ENCODE measurements at regions not wholly inside any gene's neighbourhood (a gene's known extent, or its start where the extent isn't known, plus 50 kb on each side); places are given as distances from the start of the nearest gene placed in this dataset.
"Not testable (repeated sequence)": the region's sequence is repeated elsewhere in the genome, so short reads cannot be mapped to it uniquely, and the experiment has no call there.

DNA sequence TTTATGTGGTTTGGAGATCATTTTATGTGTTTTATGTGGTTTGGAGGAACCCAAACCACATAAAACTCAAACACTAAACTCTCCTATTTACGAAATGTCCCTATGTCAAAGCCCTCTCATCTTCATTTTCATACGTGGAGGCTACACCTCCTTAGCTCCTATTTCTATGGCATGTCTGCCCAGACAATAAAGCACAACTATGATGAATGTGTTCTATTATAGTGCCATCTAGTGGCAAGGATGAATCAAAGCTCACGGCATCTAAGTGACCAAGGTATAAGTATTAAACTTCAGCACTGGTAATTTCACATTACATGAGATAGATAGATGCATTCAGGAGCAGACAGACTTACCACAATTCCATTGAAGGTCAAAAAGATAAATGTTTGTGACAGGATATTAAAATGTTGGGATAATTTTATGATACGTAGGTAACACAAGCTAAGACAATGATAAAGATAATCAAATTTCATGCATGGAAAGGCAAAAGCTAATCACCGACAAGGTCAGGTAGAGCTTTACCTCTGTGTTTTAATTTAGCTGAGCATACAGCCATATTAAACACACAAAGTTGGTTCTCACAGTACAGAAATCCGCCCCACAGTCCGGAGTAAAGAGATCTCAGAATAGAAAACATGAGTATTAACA, 130.6 kb upstream of the FHIT start:
- peak; percentile 76 for DNase-seq (ENCODE audit: low spot score)

DNA sequence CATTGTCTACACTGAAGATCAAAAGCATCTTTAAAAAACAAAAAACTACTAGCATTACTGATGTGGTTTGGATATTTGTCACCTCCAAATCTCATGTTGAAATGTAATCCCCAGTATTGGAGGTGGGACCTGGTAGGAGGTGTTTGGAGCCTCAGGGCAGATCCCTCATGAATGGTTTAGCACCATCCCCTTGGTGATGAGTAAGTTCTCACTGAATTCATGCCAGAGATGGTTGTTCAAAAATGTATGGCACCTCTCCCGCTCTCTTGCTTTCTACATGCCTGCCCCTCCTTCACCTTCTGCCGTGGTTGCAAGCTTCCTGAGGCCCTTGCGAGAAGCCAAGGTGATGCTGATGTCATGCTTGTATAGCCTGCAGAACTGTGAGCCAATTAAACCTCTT, 136.6 kb upstream of the FHIT start:
- no peak for DNase-seq (ENCODE audit: low spot score)

DNA sequence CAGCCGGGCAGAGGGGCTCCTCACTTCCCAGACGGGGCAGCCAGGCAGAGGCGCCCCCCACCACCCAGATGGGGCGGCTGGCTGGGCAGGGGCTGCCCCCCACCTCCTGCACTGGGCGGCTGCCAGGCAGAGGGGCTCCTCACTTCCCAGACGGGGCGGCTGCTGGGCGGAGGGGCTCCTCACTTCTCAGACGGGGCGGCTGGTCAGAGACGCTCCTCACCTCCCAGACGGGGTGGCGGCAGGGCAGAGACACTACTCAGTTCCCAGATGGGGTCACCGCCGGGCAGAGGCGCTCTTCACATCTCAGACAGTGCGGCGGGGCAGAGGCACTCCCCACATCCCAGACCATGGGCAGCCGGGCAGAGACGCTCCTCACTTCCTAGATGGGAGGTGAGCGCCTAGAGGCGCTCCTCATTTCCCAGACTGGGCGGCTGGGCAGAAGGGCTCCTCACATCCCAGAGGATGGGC, 142.3 kb upstream of the FHIT start:
- not testable (repeated sequence) for DNase-seq (ENCODE audit: low spot score)

DNA sequence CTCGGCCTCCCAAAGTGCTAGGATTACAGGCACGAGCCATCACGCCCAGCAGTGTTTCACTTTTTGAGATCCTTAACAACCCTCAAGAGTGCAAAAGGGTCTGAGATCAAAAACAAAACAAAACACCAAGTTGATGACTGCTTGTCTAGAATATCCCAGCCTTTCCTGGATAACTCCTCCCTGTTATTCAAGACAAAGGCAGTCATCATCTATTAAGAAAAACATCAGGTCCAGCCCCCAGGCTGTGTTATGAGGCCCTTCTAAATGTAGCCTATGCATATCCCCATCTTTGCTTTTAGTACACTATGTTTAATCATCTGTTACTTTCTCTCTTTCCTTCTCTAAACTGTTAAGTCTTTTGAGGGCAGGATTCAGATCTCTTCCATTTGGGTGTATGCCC, 150.1 kb upstream of the FHIT start:
- DNase-seq (ENCODE audit: low spot score), result no peak

DNA sequence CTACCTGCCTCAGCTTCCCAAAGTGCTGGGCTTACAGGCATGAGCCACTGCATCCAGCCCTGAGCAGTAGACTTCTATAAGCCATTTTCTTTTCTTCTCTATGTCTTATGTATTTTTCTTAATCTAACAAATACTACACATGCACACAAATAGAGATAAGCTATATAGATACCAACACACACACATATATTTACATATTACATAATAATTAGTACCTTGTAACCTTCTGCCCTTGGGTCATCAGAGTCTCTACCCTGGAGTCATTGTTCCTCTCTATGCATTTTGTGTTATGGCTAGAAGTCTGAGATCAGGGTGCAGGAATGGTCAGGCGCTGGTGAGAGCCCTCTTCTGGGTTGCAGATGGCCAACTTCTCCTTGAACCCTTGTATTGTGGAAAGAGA, 154.0 kb upstream of the PTPRG start:
- DNase-seq (ENCODE audit: low spot score), result no peak

DNA sequence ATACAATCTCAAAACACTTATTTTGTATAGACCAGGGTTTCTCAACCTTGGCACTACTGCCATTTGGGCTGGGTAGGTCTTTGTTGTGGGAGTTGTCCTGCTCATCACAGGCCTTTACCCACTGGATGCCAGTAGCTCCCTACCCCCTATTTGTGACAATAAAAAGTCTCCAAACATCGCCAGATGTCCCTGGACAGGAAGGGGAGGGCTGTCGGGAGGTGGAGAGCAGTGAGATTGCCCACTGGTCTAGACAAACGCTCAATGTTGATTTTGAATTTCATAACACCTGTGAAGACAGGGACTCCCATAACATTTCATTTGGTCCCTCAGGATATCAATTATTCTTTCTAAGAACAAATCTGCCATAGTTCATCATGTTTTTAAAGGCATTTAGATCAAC, 151.7 kb upstream of the PTPRG start:
- no peak for DNase-seq (ENCODE audit: low spot score)

DNA sequence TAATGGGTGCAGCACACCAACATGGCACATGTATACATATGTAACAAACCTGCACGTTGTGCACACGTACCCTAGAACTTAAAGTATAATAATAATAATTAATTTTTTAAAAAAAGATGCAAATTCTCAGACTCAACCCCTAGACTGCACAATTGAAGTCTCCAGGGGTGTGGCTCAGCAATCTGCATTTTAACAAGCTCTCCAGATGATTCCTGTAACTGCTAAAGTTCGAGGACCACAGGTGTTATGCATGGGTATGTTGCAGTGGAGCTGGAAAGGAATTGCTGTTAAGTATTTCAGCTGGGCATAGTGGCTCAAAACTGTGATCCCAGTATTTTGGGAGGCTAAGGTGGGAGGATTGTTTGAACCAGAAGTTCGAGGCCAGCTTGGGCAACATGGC, 151.0 kb upstream of the PTPRG start:
- DNase-seq (ENCODE audit: low spot score), result not testable (repeated sequence)

DNA sequence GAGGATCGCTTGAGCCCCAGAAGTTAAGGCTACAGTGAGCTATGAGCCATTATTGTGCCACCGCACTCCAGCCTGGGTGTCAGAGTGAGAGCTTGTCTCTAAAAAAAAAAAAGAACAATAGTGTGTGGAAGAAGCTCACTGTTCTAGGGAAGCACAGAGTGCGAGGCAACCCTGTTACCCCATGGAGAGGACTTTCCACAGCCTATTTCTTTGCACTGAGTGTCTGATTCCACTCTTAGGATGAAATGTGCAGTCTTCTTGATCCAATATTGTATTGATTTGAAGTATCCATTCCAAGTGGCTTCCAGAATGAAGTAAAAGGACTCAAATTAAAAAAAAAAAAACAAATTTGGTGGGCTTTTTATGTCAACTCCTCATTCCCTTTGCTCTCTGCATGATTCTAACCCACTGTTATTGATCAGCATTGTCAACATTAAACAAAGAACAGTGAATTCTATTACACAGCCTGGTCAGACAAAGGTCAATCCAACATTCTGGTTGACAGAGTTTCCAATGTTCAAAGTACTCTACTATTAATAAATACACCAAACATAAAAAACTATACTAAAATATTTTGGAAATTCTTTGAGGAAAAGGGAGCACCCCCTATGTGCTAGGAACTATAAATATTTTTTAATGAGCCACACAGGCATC, 150.2 kb upstream of the PTPRG start:
- DNase-seq (ENCODE audit: low spot score), result no peak

DNA sequence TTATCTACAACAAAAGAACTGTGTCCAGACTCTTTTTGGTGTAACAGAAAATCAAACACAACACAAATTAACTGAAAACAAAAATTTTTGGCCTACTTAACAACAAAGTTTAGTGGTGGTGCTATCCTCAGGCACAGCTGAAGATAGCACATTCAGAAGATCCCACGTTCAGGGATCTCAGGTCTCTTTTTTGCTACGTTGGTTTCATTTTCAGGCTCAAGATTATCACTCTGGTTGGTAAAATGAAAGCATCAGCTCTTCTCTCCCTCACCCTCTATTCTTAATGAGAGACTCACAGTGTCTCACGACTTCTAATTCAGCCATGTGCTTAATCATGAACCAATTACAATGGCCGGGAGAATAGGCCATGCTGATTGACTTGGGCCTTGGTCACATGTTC, 146.9 kb upstream of the PTPRG start:
- no peak for DNase-seq (ENCODE audit: low spot score)

DNA sequence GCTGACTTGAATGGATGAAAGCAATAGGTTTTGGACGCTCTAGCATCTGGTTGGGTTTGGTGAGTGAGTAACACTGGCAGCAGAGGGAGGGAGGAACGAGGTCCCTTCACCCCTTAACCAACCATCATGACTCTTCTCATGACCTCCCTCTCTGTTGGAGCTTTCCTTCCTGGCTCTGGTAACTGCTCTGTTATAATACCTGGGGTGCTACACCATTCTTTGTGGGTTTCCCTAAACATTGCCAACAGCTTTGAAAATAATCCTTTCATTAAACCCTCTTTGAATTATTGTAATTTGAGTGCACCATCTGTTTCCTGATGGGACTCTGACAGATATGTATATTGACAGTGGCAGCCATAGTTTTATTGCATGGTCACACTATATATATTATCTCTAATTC, 146.2 kb upstream of the PTPRG start:
- no peak for DNase-seq (ENCODE audit: low spot score)

DNA sequence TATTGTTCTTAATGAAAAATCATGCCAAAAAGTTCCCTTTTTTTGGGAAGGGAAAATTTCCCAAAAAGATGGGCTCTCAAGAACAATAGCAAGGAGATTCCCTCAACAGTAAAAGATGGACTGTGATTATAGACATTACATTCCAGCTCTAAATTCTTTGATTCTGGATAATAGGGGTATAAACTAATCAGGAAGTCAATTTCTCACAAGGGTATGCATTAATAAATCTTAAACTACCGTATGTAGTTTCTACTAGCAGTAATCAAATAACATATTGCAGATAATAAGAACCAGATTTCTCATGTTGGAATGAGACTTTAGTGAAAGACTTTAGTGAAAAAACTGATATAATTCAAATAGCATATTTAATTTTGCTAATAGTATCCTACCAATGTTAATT, 144.8 kb upstream of the PTPRG start:
- DNase-seq (ENCODE audit: low spot score), result no peak

DNA sequence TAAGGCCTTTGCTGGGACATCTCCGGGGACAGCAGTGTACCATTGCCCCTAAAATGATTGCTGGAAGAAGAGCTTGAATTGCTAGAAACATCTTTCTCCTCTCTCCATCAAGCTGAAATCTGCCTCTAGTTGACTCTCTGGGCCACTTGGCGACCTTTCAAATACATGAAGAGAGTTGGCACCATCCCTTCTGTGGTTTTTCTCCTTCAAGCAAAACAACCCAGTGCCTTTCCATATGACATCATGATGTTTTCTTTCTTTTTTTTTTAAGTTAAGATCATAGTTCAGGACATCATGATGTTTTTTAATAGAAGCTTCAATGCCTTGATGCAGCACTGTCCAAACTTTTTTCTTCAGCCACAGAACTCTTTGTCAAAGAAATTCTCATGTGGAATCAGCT, 144.0 kb upstream of the PTPRG start:
- no peak for DNase-seq (ENCODE audit: low spot score)

DNA sequence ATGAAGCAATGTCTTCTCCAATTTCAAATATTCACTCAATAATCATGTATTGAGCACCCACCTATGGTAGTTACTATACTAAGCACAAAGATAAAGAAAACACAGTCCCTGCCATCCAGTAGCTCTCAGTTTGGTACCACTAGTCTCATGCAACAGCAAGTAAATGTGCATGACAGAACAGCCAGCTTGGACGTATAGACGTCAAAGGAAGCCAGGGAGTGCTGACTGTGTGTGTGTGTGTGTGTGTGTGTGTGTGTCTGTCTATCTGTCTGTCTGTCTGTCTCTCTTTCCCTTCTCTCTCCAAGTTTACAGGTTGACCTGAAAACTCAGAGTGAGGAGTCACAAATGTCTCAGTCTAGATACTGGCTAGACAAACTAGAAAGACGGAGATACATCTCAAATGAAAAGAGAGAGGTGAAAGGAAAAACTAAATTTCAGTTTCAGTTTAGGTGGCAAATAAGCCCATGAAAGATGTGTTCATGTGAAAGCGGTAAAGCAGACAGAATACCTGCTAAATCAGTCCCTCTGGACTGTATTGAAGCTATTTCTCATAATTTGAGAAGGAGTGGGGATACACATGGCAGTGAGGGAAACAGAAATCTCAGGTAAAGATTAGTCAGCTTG, 141.1 kb upstream of the PTPRG start:
- DNase-seq (ENCODE audit: low spot score), result no peak

DNA sequence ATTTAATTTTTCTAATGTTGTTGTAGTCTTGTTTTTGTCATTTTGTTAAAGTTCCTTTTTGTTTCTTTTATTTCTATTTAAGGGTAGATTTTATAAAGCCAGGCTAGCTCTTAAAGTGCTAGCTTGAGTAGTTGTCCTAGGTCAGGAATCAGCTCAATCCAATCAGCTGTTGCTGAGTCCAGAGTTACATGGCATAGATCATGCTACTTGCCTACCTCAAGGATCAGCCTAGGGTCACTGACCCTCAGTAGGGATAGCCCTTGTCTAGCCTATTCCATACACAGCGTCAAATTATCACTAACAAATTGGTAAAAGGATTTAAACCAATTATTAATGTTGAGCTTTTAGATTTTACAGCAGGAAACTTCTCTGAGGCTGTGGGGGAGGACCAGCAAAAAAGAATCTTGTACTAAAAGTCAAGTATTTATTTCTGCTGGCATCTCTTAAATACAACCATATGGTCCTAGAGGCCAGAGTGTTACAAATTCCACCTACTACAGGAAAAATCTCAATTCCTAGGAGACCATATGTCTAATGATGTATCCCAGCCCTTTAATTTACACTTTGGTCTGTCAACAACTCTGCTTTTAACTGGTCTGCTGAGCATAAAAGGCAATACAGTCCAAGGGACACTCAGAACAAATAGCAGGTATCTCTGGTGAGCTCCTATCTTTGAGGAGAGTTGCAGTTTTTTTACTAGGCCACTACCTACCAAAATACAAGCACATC, 138.3 kb upstream of the PTPRG start:
- no peak for DNase-seq (ENCODE audit: low spot score)

DNA sequence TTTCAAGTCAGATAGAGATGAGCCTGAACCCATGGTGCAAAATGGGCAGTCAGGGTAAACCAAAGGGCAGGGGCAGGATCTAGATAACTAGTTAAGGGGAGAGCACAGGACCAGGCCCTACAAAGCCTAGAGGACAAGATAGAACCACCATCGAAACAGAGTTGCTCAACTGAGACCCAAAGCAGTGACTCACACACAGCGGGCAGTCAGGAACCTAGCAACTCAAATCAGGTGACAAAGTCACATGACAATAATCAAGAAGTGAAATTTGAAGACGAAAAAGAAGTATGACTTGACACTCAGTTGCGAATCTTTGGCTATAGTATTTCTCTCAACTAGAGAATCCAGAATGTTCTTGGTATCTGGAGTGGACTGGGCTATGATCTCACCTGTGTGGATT, 136.0 kb upstream of the PTPRG start:
- no peak for DNase-seq (ENCODE audit: low spot score)

DNA sequence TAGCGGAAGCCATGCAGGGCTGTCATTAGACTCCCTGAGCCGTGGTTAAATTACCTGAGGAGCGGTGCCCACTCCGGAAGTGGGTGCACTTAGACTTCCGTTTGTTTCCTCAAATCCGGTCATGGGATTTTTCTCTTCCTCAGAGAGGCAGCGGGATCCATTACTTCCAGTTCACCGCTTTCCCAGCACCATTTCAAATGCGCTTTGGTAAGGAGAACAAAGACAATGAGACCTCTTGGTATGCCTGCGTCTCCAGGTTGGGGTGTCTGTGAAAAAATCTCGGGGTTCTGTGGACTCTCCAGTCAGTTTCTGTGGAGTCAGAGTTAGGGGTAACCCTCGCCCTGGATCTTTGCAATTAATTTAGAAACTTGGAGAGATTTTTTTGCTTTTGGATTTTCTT, 132.3 kb upstream of the PTPRG start:
- no peak for DNase-seq (ENCODE audit: low spot score)

DNA sequence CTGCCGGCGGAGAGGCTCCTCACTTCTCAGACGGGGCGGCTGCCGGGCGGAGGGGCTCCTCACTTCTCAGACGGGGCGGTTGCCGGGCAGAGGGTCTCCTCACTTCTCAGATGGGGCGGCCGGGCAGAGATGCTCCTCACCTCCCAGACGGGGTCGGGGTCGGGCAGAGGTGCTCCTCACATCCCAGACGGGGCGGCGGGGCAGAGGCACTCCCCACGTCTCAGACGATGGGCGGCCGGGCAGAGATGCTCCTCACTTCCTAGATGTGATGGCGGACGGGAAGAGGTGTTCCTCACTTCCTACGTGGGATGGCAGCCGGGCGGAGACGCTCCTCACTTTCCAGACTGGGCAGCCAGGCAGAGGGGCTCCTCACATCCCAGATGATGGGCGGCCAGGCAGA, 126.5 kb upstream of the PTPRG start:
- not testable (repeated sequence) for DNase-seq (ENCODE audit: low spot score)

DNA sequence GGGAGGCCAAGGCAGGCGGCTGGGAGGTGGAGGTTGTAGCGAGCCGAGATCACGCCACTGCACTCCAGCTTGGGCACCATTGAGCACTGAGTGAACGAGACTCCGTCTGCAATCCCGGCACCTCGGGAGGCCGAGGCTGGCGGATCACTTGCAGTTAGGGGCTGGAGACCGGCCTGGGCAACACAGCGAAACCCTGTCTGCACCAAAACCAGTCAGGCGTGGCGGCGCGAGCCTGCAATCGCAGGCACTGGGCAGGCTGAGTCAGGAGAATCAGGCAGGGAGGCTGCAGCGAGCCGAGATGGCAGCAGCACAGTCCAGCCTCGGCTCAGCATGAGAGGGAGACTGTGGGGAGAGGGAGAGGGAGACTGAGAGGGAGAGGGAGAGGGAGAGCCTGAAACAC, 126.0 kb upstream of the PTPRG start:
- DNase-seq (ENCODE audit: low spot score), result not testable (repeated sequence)

DNA sequence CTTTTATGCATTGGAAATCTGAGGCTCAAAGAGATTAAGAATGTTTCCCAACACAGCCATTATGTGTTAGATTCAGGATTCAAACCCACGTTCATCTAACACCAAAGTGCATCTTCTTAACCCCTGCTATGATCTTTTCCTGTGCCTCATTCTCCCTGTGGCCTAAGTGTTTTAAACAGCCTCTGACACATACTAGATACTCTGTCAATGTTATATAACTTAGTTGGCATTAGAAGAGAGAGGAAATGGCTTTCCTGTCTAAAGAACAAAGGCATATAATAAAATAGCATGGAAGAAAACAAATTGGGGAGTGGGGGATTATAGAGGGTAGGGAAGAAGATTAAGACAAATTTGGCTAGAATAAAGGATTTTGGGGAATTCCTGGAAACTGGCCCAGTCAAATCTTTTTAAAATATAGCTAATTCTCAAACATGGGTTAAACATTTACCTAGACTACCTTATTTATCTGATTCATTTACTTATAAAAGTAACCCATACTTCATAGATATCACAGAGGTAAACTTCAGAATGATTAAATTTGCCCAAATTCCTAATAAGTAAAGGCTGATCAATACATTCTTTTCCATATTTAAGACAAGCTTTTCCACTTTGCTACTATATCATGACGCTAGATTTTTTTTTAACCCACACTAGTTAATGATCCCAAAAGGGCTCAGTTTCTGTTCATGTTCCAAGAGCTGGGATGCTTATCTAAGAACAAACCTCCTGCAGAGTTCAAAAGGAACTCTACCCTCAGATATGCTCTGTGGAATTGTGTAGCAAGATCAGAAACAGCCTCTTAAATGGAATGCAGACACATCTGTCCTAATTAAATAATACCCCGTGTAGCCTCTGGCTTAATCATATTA, 122.9 kb upstream of the PTPRG start:
- no peak for DNase-seq (ENCODE audit: low spot score)

DNA sequence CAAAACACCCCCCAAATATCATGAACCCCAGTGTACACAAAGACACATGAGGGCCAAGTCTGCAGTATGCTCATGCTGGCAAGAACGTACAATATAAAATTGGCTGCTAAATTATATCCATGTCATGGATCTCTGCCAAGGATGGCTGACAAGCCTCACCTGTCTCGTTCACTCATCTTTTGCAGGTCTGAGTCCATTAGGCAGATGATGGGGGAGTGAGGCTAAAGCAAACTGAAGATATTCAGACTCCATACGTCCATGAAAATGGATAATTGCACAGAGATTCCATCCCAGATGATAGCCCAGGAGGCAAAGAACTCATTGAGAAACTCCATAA, 122.3 kb upstream of the PTPRG start:
- no peak for DNase-seq (ENCODE audit: low spot score)

DNA sequence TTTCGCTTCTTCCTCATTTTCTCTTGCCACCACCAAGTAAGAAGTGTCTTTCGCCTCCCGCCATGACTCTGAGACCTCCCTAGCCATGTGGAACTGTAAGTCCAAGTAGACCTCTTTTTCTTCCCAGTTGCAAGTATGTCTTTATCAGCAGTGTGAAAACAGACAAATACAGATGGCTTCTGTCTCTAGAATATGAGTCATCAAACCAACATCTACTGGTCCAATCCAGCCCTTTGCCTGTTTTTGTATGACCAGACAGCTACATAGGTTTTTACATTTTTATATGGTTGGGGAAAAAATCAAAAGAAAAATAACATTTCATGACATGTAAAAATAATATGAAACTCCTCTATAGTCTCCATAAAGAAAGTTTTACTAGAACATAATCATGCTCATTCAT, 118.7 kb upstream of the PTPRG start:
- no peak for DNase-seq (ENCODE audit: low spot score)

DNA sequence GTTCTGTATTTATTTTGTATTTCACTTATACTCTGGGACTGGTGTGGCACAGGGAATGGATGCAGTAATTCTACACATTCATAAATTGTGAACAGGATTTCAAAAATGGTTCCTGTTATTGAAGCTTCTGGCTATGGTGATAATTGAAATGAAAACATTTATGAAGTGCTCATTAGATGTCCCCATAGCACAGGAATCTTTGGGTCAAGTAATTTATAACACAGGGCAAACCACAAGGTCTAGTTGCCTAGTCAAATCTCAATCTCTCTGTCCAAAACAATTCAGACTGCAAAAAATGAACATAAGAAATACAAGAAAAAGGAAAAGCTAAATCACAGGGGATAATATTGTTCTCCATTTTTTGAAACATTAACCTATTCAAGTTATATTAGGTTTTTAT, 117.5 kb upstream of the PTPRG start:
- no peak for DNase-seq (ENCODE audit: low spot score)
